ENCODE measurements at regions not wholly inside any gene's neighbourhood (a gene's known extent, or its start where the extent isn't known, plus 50 kb on each side); places are given as distances from the start of the nearest gene placed in this dataset.

GRCh38 chr7:49563693-49564378 is 209.6 kb upstream of the VWC2 start:
- Histone ChIP-seq H3K4me1 (no peaks in the 10 kb centered on the region), H3K9me3 (peaks cover 0 to 24% (median 10%) of the 10 kb centered on the region in 12 donors), H3K4me3 (no peak overlapping the region), H3K36me3 (no peaks in the 10 kb centered on the region), H3K27ac (no peak overlapping the region), H3K27me3 (no peaks in the 10 kb centered on the region)
- DNase-seq = no peak
- intact Hi-C loops (cut with DNase I) = no loop called here
- no peak for ATAC-seq
- WGBS, 4 donors = 69 to 83% (median 73%) methylated on average over 8 of the region's 8 CpGs
- TF ChIP-seq CTCF (IDR thresholded peaks at IDR 0.05) (no peak), POLR2A (IDR thresholded peaks at IDR 0.05) (no peak)

- no peaks in the 10 kb centered on the region for H3K36me3 ChIP-seq
- H3K27me3 ChIP-seq = no peaks in the 10 kb centered on the region
- DNase-seq = no peak
- intact Hi-C loops (cut with DNase I) = no loop called here
- TF ChIP-seq CTCF (IDR thresholded peaks at IDR 0.05) (no peak), POLR2A (IDR thresholded peaks at IDR 0.05) (no peak)
- 89 to 95% (median 90%) methylated on average over 2 of the region's 2 CpGs for WGBS, 4 donors
- H3K27ac ChIP-seq = no peak overlapping the region
- peaks cover 0 to 24% (median 10%) of the 10 kb centered on the region in 12 donors for H3K9me3 ChIP-seq
- H3K4me3 ChIP-seq = no peak overlapping the region
- ATAC-seq = no peak
- H3K4me1 ChIP-seq = no peaks in the 10 kb centered on the region
These were observed 209.1 kb upstream of the VWC2 start for GRCh38 chr7:49564379-49564714.

GRCh38 chr7:49577576-49577975 is 195.9 kb upstream of the VWC2 start:
- H3K27me3 ChIP-seq = no peaks in the 10 kb centered on the region
- no peak overlapping the region for H3K27ac ChIP-seq
- intact Hi-C loops (cut with DNase I) = no loop called here
- peaks cover 0 to 4% (median 0%) of the 10 kb centered on the region in 12 donors for H3K4me1 ChIP-seq
- no peak for TF ChIP-seq CTCF (IDR thresholded peaks at IDR 0.05)
- TF ChIP-seq POLR2A (IDR thresholded peaks at IDR 0.05) = no peak
- peaks cover 0 to under 1% (median 0%) of the 10 kb centered on the region in 12 donors for H3K9me3 ChIP-seq
- H3K36me3 ChIP-seq = no peaks in the 10 kb centered on the region
- no peak for ATAC-seq
- no peak for DNase-seq
- no peak overlapping the region for H3K4me3 ChIP-seq

- no peak for DNase-seq
- no peak for TF ChIP-seq CTCF (IDR thresholded peaks at IDR 0.05)
- TF ChIP-seq POLR2A (IDR thresholded peaks at IDR 0.05) = no peak
- peaks cover 0 to 4% (median 0%) of the 10 kb centered on the region in 12 donors for H3K4me1 ChIP-seq
- H3K4me3 ChIP-seq = no peak overlapping the region
- no peaks in the 10 kb centered on the region for H3K36me3 ChIP-seq
- no peak for ATAC-seq
- WGBS, 4 donors = 81 to 90% (median 86%) methylated on average over 13 of the region's 13 CpGs
- peaks cover 0 to 3% (median 0%) of the 10 kb centered on the region in 12 donors for H3K9me3 ChIP-seq
- H3K27me3 ChIP-seq = no peaks in the 10 kb centered on the region
- H3K27ac ChIP-seq = no peak overlapping the region
- intact Hi-C loops (cut with DNase I) = no loop called here
These were observed 194.0 kb upstream of the VWC2 start for GRCh38 chr7:49579408-49579807.

Data from heart left ventricle (tissue), 16 donors.